GM12874 (cell line): ENCODE measurements at regions not wholly inside any gene's neighbourhood (a gene's known extent, or its start where the extent isn't known, plus 50 kb on each side); places are given as distances from the start of the nearest gene placed in this dataset.

Experiments used
- TF ChIP-seq, protein P1 (sequence below): IDR thresholded peaks from 2 replicates; pipeline ENCODE4 v1.5.1; 2011; ENCODE audit warnings: low read depth, mild to moderate bottlenecking, control low read depth, low read length, moderate library complexity; ENCODE audit not compliant: insufficient read depth

DNA sequence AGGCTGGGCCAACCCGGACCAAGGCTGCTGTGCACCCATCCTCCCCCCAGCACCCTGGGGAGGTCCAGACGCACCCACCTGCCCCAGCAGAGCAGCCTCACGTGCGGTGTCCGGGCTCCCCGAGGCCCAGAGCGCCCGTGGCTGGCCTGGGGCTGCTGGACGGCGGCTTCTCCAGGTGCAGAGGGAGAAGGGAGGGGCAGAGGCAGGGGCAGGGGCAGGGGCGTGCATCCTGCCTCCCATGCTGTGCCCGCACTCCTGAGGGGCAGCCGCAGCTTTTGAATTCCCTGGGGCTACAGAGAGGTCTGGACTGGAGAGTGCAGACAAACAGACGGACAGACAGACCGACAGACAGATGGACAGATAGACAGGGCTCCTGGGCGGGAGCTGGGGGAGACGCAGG is 83.6 kb upstream of the PRR5 start:
- TF ChIP-seq, protein P1, sequence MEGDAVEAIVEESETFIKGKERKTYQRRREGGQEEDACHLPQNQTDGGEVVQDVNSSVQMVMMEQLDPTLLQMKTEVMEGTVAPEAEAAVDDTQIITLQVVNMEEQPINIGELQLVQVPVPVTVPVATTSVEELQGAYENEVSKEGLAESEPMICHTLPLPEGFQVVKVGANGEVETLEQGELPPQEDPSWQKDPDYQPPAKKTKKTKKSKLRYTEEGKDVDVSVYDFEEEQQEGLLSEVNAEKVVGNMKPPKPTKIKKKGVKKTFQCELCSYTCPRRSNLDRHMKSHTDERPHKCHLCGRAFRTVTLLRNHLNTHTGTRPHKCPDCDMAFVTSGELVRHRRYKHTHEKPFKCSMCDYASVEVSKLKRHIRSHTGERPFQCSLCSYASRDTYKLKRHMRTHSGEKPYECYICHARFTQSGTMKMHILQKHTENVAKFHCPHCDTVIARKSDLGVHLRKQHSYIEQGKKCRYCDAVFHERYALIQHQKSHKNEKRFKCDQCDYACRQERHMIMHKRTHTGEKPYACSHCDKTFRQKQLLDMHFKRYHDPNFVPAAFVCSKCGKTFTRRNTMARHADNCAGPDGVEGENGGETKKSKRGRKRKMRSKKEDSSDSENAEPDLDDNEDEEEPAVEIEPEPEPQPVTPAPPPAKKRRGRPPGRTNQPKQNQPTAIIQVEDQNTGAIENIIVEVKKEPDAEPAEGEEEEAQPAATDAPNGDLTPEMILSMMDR = no peak

DNA sequence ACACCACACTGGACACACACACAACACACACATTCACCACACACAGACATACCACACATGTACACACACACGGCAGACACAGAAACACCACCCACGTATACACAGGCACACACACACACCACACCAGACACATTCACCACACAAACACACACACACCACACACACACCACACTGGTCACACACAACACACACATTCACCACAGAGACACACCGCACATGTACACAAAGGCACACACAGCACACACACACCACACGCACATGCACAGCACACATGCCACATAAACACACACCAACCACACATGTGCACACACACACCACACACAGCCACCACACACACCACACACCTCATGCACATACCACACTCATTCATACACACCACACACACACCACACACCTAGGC is 84.2 kb upstream of the PRR5 start:
- TF ChIP-seq, protein P1 = no peak

DNA sequence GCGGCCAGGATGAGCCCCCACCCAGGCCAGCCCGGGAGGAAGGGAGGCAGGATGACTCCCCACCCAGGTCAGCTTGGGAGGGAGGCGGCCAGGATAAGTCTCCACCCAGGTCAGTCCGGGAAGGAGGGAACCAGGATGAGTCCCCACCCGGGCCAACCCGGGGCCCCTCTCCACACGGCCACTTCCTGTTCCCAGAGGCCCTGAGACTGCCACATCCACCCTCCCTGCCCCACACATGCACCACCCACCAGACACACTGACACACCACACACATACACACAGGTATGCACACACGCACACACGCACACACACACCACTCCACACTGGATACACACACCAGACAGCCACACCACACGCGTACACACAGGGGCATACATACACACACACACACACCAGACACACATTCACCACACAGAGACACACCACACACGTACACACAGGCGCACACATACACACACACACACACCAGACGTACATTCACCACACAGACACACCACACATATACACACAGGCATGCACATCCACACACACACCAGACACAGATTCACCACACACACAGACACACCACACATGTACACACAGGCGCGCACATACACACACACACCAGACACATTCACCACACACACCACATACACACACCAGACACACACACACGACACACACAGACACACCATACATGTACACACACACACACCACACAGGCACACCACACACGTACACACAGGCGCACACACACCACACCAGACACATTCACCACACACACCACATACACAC is 84.9 kb upstream of the PRR5 start:
- TF ChIP-seq, protein P1 = no peak

DNA sequence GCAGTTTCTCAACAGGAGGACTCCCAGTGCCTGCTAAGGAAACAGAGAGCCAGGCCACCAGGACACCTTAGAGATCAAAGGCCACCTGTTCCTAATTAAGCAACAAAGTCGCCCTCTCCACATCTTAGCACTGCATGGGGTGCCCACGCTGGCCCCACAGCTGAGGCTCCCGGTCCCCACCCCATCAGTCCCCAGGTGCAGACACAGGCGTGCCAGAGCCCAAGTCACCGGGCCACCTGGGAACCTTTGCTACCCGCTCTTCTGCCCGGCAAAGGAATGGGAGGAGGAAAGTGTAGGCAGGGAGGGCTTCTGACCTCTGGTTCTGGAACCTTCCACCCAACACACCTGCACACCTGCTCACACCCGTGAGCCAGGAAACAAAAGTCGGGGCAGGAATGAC is 85.5 kb upstream of the PRR5 start:
- TF ChIP-seq, protein P1 = no peak

DNA sequence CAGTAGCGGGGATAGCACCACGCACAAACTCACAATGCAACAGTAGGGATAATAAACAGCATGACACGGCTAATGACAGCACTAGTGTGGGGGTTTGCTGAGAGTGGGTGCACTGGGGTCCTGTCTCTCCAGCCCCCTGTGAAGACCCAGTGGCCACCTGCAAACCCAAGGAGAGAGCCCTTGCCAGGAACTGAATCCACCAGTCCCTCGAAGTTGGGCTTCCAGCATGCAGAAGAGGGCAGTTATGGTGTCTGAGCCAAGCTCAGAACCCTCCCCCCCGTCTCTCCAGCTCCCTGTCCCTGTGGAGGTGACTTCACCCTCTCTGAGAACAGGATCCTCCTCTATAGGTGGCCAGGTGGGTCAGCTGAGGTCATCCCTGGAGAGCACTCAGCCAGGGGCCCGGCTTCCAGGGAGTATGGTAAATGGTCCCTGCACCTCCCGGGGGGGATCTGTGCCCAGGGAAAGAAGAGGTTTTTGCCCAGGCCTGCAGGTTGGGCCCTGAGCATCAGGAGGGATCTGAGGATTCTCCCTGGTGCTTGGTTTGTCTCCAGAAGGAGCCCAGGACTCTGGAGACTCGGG is 86.3 kb upstream of the PRR5 start:
- TF ChIP-seq, protein P1 = no peak

DNA sequence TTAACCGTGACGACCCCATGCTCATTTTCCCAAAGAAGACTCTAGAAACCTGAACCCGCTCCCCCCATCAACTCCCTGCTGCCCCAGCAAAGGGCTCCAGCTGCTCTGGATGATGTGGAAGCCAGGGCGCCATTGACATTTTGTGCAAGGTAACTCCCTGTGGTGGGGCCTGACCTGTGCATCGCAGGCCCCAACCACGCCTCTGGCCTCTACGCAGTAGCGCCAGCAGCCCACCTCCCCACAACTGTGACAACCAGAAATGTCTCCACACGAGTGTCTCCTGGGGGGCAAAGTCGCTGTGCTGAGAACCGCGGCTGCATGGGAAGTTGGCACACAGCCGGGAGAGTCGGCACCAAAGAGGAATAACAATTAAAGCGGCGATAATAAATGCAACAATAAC is 86.9 kb upstream of the PRR5 start:
- TF ChIP-seq, protein P1 = no peak

DNA sequence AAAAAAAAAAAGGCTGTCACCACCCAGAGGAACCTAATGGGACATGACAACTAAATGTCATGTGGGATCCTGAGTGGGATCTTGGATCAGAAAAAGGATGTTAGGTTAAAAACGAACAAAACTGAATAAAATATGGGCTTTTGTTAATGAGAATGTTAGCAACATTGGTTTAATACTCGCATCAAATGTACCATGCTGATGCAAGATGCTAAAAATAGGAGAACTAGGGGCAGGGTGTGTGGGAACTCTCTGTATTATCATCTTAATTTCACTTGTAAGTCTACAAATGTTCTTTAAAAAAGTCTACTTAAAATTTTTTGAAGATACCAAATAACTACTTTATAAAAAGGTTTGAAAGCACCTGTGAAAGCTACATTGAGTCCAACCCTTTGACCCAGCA is 88.8 kb upstream of the PRR5 start:
- TF ChIP-seq, protein P1 = no peak
